Thoracic aorta (tissue), 2 donors: ENCODE measurements at regions not wholly inside any gene's neighbourhood (a gene's known extent, or its start where the extent isn't known, plus 50 kb on each side); places are given as distances from the start of the nearest gene placed in this dataset.

Experiments
- ATAC-seq: fragments of 150-250 bp; one replicate; pipeline ENCODE4 v1.8.0; 2017; ENCODE audit warnings: low read depth; ENCODE audit not compliant: insufficient number of reproducible peaks, low FRiP score
- DNase-seq: peaks from one replicate; pipeline ENCODE4 v3.0.0-alpha.2; 2020; ENCODE audit warnings: low spot score
- H3K27ac ChIP-seq, 2 donors: fragments of 200-600 bp; sonication (generic); 1 replicate in 1 of 2; 2 replicates in 1 of 2; pipeline ENCODE4 v1.5.1; 2016; ENCODE audit warnings: mild to moderate bottlenecking in 2 of 2, moderate library complexity in 2 of 2
- H3K27me3 ChIP-seq: fragments of 200-600 bp; sonication (generic); replicated peaks from 2 replicates; pipeline ENCODE4 v1.6.0; 2016; ENCODE audit warnings: mild to moderate bottlenecking; ENCODE audit not compliant: insufficient read depth
- H3K36me3 ChIP-seq: fragments of 200-600 bp; sonication (generic); one replicate; pipeline ENCODE4 v1.5.1; 2016
- H3K4me1 ChIP-seq, 2 donors: fragments of 200-600 bp; sonication (generic); 1 replicate in 1 of 2; 2 replicates in 1 of 2; pipeline versions ENCODE4 v1.5.1 to v1.6.0; 2016; ENCODE audit warnings: low read depth in 2 of 2, mild to moderate bottlenecking in 1 of 2; ENCODE audit not compliant: control insufficient read depth in 1 of 2
- H3K4me3 ChIP-seq: fragments of 200-600 bp; sonication (generic); 2 replicates; pipeline ENCODE4 v1.5.1; 2016; ENCODE audit warnings: mild to moderate bottlenecking
- H3K9me3 ChIP-seq: fragments of 200-600 bp; sonication (generic); 2 replicates; pipeline ENCODE4 v1.5.1; 2016
- TF ChIP-seq, protein P1 (sequence below): fragments of 200-600 bp; sonication (generic); IDR thresholded peaks from one replicate; pipeline ENCODE4 v1.5.1; 2019; ENCODE audit warnings: antibody characterized with exemption

DNA sequence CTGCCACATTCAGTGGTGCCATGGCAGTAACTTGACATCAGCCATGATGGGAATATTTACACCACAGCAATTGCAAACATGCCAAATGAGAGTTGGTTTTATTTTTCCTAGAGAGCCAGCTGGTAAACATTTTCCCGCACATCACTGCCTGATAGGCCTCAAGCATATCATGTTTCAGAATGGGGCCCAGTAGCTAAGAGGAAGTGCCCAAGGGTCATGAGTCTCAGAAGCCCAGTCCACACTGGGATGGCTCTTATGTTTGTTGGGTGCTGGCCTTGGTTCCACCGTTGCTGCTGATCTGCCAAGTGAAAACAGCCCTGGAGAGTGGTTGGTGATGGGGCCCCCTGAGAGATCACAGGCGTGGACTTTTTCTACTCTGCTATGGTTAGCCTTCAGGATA, 64.3 kb upstream of the NAV2 start:
- Histone ChIP-seq H3K27me3 (no peaks in the 10 kb centered on the region), H3K9me3 (no peaks in the 10 kb centered on the region), H3K4me1 (peaks cover 0 to 27% of the 10 kb centered on the region in 2 donors), H3K27ac (no peak overlapping the region), H3K4me3 (no peak overlapping the region), H3K36me3 (no peaks in the 10 kb centered on the region)
- ATAC-seq (no peak), DNase-seq (no peak)
- TF ChIP-seq, protein P1, sequence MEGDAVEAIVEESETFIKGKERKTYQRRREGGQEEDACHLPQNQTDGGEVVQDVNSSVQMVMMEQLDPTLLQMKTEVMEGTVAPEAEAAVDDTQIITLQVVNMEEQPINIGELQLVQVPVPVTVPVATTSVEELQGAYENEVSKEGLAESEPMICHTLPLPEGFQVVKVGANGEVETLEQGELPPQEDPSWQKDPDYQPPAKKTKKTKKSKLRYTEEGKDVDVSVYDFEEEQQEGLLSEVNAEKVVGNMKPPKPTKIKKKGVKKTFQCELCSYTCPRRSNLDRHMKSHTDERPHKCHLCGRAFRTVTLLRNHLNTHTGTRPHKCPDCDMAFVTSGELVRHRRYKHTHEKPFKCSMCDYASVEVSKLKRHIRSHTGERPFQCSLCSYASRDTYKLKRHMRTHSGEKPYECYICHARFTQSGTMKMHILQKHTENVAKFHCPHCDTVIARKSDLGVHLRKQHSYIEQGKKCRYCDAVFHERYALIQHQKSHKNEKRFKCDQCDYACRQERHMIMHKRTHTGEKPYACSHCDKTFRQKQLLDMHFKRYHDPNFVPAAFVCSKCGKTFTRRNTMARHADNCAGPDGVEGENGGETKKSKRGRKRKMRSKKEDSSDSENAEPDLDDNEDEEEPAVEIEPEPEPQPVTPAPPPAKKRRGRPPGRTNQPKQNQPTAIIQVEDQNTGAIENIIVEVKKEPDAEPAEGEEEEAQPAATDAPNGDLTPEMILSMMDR = no peak

- ATAC-seq (no peak), DNase-seq (no peak)
- no peaks in the 10 kb centered on the region for H3K27me3 ChIP-seq
- TF ChIP-seq, protein P1 = no peak
- peaks cover under 1 to 29% of the 10 kb centered on the region in 2 donors for H3K4me1 ChIP-seq
- H3K9me3 ChIP-seq = no peaks in the 10 kb centered on the region
- H3K4me3 ChIP-seq = no peak overlapping the region
- H3K27ac ChIP-seq = no peak overlapping the region
- no peaks in the 10 kb centered on the region for H3K36me3 ChIP-seq
Observed at GRCh38 chr11:19647816-19648215, 64.8 kb upstream of the NAV2 start.

DNA sequence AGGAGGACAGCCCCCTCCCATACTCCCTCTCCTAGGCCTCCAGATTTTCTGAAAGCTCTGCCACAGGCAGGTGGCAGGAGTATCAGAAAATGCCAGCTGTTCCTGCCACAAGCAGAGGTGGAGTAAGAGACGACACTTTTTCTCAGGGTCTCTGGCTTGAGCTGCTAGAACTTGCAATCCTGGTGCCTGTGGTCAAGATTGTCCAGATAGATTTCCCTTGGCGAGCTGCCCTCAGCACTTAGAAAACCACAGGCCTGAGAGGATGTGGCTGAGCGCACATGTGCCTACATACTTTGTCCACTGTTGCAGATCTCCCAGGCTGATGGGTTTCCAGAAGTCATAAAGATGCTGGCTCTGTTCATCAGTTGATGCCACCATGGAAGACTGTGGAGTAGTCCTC, 65.7 kb upstream of the NAV2 start:
- no peak for ATAC-seq
- Histone ChIP-seq H3K27me3 (no peaks in the 10 kb centered on the region), H3K27ac (no peak overlapping the region)

GRCh38 chr11:19646308-19646707, 66.3 kb upstream of the NAV2 start:
- no peaks in the 10 kb centered on the region for H3K27me3 ChIP-seq
- no peaks in the 10 kb centered on the region for H3K36me3 ChIP-seq
- no peak overlapping the region for H3K27ac ChIP-seq
- TF ChIP-seq, protein P1 = no peak
- peaks cover 15 to 44% of the 10 kb centered on the region in 2 donors for H3K4me1 ChIP-seq
- H3K9me3 ChIP-seq = no peaks in the 10 kb centered on the region
- ATAC-seq = no peak
- H3K4me3 ChIP-seq = no peak overlapping the region
- no peak for DNase-seq

More for the DNA sequence above, 65.7 kb upstream of the NAV2 start:
- H3K4me3 ChIP-seq = no peak overlapping the region
- TF ChIP-seq, protein P1 = no peak
- DNase-seq = no peak
- no peaks in the 10 kb centered on the region for H3K9me3 ChIP-seq
- peaks cover 9 to 38% of the 10 kb centered on the region in 2 donors for H3K4me1 ChIP-seq
- no peaks in the 10 kb centered on the region for H3K36me3 ChIP-seq

DNA sequence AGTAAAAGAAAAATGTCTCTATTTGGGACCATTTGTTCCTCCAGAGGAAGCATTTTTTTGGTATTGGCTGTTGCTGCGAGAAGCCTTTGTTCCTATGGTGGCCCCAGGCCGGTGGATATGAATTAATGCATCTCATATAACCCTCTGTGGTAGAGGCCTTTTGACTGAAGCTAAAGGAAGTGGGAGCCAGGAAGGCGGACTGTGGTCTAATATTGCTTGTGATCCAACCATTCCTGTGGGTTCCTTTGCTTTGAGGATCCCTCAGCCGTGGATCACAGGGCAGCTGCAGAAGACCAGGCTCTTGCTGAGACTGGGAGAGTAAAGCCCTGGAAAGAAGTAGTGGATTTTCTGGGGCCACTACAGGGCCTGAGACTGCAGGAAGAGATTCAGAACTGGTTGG, 68.3 kb upstream of the NAV2 start:
- TF ChIP-seq, protein P1 = no peak
- Histone ChIP-seq H3K4me3 (no peak overlapping the region), H3K27ac (no peak overlapping the region), H3K4me1 (peaks cover 15 to 40% of the 10 kb centered on the region in 2 donors), H3K36me3 (no peaks in the 10 kb centered on the region), H3K27me3 (no peaks in the 10 kb centered on the region), H3K9me3 (no peaks in the 10 kb centered on the region)
- DNase-seq (no peak), ATAC-seq (no peak)
